HL-60 (cell line): ENCODE measurements at regions not wholly inside any gene's neighbourhood (a gene's known extent, or its start where the extent isn't known, plus 50 kb on each side); places are given as distances from the start of the nearest gene placed in this dataset.

Source experiments
- CTCF ChIP-seq: IDR thresholded peaks from one replicate; pipeline ENCODE4 v1.5.1; 2011; ENCODE audit warnings: low read length, control low read depth, inconsistent platforms; ENCODE audit not compliant: insufficient read depth
- GABPA ChIP-seq: IDR thresholded peaks from 2 replicates; pipeline ENCODE4 v1.6.1; 2012; ENCODE audit warnings: low read depth
- POLR2AphosphoS5 ChIP-seq: IDR thresholded peaks from 2 replicates; pipeline ENCODE4 v1.6.1; 2012; ENCODE audit warnings: low read depth

- no peak for TF ChIP-seq CTCF
- TF ChIP-seq POLR2AphosphoS5: no peak
- no peak for TF ChIP-seq GABPA
Observed at GRCh38 chr5:53378190-53378589, 102.2 kb upstream of the FST start.
